ENCODE measurements at regions not wholly inside any gene's neighbourhood (a gene's known extent, or its start where the extent isn't known, plus 50 kb on each side); places are given as distances from the start of the nearest gene placed in this dataset.
"Not testable (repeated sequence)": the region's sequence is repeated elsewhere in the genome, so short reads cannot be mapped to it uniquely, and the experiment has no call there.

DNA sequence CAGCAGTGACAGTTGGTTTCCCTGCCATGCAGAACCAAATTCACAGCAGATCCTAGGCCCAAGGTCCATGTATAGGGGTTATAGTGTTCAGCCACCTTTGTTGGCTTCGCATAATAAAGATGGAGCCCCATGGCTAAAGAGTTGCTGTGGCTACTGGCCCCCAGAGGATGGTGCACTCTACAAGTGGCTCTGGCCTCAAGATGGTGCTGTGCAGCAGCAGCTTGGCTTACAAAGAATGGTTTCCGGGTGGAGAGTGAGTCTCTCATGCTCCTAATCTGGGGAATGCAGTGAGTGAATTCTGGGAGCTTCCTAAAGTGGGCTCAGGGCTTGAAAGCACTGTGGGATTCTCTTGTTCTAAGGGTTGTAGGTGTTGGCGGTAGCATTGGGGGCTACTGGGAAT is 1199.7 kb downstream of the CNTNAP5 start:
- no peak for DNase-seq

GRCh38 chr2:125227843-125228392 is 1202.8 kb downstream of the CNTNAP5 start:
- DNase-seq = no peak

GRCh38 chr2:125240870-125241269 is 1215.8 kb downstream of the CNTNAP5 start:
- no peak for DNase-seq

- DNase-seq = no peak
Measured at GRCh38 chr2:125243074-125243473, 1218.0 kb downstream of the CNTNAP5 start.

DNA sequence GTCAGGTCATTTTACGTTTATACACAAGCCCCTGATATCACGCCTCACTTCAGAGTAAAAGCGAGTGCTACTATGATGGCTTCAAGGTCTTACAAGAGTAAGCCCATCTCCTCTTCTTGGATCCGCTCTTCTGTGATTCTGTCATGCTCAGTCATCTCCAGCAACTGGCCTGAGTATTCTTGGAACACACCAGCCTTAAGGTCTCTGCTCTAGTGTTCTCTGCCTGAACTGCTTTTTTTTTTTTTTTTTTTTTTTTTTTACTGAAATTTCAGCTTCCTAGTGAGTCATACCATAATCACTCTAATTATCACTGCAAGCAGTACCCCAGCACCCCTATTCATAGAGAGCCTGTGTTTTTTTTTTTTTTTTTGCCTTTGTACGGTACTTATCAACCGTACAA is 1228.9 kb downstream of the CNTNAP5 start:
- no peak for DNase-seq

- DNase-seq = no peak
Measured at GRCh38 chr2:125259451-125259850, 1234.4 kb downstream of the CNTNAP5 start.

GRCh38 chr2:125260366-125260930 is 1235.4 kb downstream of the CNTNAP5 start:
- DNase-seq = not testable (repeated sequence)

GRCh38 chr2:125264453-125264852 is 1239.4 kb downstream of the CNTNAP5 start:
- no peak for DNase-seq

GRCh38 chr2:125267683-125268082 is 1242.6 kb downstream of the CNTNAP5 start:
- DNase-seq = no peak

GRCh38 chr2:125272651-125273050 is 1247.6 kb downstream of the CNTNAP5 start:
- DNase-seq = peak; percentile 51

DNA sequence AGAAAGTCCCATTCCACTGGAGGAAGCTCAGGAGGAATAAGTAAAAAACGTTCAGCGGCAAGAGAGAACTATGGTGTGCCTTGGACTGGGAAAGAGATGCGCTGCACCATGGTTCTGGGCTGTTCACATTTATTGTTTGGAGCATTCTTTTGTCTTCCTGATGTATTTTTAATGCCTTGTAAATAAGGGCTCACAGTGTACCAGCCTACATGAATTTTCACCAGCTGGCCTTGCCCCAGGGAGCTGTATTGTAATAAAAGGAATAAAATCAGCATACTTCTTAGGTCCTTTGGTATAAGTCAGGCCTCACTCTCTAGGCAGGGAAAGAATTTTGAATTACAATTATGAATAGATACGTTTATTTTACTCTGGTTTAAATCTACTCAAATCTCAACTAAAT is 1249.6 kb downstream of the CNTNAP5 start:
- DNase-seq = no peak

GRCh38 chr2:125280265-125280664 is 1255.2 kb downstream of the CNTNAP5 start:
- no peak for DNase-seq

DNA sequence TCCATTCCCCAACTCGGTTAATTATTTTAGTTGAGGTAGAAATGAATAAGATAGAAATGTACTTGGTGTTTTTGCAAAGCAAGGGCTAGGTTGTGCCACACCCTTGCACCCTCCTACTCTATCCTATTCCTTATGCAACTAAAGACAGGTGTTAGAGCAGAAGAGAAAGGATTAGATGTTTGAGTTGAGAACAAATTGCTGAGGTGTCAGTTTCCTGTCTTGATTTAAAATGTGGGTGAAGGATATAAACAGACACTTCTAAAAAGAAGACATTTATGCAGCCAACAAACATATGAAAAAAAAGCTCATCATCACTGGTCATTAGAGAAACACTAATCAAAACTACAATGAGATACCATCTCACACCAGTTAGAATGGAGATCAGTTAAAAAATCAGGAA is 1256.2 kb downstream of the CNTNAP5 start:
- DNase-seq = no peak

DNA sequence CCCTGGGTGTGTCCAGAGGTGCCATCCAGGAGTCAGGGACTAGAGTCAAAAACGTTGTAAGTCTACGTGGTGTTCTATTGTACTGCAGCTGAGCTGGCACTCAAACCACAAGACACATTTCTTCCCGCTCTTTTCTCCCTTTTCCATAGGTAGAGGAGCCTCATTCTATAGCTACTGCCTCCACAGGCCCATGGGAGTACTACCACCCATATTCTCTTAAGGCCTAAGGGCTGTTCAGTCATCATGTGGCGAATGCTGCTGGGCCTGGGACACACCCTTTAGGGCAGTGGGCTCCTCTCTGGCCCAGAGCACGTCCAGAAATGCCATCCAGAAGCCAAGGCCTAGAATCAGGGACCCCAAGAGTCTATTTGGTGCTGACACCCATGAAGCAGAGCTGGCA is 1271.7 kb downstream of the CNTNAP5 start:
- DNase-seq = no peak

DNA sequence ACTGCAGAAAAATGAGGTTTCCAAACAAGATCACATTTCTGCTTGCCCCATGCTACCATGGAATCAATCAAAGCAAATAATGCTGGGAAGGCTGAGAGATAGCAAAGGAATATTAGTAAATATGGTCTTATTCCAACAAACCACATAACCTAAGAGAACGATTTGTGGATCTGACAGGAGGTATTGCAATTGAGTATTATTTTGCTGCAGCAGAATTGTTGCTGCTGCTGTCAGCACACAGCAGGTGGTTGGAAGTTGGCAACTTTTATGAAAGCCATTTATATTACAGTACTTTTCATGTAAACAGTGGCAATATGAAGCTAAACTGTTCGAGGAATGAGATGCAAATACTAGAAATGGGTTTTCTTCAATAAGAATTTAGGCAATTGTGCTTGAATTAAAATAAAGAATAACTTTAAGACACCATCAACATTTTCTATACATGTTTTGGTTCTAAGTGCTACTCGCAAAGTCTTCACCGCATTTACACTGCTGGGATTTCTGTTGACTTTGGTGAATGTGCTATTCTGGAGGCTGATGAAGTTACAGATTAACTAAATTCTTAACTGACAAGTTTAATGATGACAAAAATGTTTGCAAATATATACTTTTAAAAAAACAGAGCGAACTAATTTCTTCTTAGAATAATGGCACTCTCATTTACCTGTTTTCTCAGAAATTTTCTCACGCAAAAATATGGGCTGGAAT is 1285.7 kb downstream of the CNTNAP5 start:
- DNase-seq = no peak

DNA sequence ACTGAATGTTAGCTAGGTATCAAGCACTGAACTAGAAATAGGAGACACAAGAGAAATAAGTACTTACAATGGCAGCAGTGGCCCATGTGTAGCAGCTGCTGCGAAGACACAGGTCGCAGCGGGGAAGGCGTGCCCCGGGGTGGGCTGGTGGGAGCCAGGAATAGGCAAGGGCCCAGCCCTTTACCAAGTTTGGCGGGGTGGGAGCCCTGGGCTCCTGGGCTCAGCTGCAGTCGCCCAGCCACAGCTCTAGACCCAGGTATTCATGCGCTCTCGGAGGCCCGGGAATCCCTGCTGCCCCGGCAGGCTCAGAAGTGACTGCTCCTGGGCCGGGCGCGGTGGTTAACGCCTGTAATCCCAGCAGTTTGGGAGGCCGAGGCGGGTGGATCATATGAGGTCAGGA is 1287.3 kb downstream of the CNTNAP5 start:
- DNase-seq = no peak

GRCh38 chr2:125313806-125314205 is 1288.7 kb downstream of the CNTNAP5 start:
- DNase-seq = no peak

DNA sequence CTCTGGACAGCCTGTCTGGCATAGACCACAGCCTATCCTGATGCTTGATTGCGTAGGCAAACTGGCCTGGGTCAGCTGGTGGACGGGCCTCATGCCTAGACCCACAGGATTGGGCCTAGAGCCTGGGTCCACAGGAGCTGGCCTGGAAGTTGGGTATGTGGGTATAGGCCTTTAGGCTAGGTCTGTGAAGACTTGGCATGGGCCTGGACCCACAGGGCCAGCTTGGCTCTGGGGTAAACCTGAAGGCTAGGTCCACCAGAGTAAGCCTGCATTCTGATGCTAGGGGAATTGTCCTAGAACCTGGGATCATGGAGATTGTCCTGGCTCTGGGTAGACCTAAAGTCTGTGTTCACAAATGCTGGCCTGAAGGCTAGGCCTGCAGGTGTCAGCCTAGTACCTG is 1293.7 kb downstream of the CNTNAP5 start:
- no peak for DNase-seq

- no peak for DNase-seq
Measured at GRCh38 chr2:125324273-125324672, 1299.2 kb downstream of the CNTNAP5 start.

- DNase-seq = no peak
Measured at GRCh38 chr2:125330133-125330532, 1305.0 kb downstream of the CNTNAP5 start.

GRCh38 chr2:125341353-125341752 is 1314.6 kb upstream of the GYPC start:
- DNase-seq = no peak

DNA sequence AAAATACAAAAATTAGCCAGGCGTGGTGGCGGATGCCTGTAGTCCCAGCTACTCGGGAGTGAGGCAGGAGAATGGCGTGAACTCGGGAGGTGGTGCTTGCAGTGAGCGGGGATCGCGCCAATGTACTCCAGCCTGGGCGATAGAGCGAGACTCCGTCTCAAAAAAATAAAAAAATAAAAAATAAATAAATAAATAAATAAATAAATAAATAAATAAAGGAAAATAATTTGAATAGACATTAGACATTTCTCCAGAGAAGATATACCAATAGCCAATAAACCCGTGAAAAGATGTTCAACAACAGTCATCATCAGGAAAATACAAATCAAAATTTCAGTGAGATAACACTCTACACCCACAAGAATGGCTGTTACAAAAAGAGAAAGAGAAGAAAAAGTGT is 1302.4 kb upstream of the GYPC start:
- not testable (repeated sequence) for DNase-seq

DNA sequence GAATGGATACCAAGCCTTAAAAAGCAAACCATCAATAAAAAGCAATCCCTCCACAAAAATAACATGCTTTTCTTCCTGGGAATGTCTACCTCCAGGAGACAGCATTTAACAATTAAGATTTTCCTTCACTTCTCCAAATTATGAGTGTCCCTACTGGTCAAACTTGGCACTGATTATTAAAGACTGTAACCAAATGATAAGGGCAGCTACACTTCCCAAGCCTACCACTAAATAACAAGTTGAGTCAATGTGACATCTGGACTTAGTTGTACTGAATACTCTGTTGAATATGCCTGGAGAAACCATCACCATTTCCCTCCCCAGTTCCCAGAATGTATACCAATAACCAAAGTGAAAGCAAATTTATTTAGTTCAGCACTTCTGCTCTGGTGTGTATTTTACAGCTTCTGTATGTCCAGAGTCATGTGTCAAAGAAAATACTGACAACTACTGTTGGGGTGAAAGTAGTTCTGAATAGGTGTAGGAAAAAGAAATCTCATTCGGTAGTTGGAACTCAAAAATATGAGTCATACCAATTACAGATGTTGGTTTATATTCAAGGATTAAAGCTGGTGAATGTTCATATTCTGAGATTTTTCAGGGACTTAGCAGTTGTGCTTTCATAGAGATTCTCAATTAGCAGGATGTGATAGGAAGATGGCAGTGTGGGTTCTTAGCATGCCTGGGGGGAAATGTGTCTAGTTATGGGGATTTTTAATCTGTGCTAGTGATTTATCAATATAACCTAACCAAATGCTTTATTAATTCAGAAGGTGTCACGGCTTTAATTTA is 1291.6 kb upstream of the GYPC start:
- no peak for DNase-seq

- DNase-seq = no peak
Measured at GRCh38 chr2:125364984-125365265, 1291.0 kb upstream of the GYPC start.

Data from NCI-H524 treated with DMSO at 0.1 percent for 48 hours (cell line).